ENCODE measurements at regions not wholly inside any gene's neighbourhood (a gene's known extent, or its start where the extent isn't known, plus 50 kb on each side); places are given as distances from the start of the nearest gene placed in this dataset.

- H3K27ac Mint-ChIP-seq (ENCODE audit: unreplicated experiment), result no peak overlapping the region
- no TSS peak for BruUV-seq (replicated peaks)
- intact Hi-C loops (cut with micrococcal nuclease; ENCODE audit: unreplicated experiment), result no loop called here
Observed at GRCh38 chr11:37110385-37110784, 512.3 kb upstream of the RAG2 start.

DNA sequence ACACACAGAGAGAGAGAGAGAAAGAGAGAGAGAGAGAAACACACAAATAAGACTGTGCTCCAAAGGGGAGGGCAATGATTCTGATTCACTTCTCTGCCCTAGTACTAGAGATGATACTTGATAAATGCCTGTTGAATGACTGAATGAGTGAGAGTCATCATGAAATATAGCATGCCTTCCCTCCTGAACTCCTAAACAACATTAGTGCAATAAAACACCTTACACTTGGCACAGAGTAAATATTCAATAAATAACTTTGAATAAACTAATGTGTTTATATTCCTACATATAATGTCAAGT, 511.2 kb upstream of the RAG2 start:
- Mint-ChIP-seq H3K9me3 (ENCODE audit: low read depth, unreplicated experiment) (no peaks in the 10 kb centered on the region), H3K36me3 (ENCODE audit: insufficient read depth, unreplicated experiment) (no peaks in the 10 kb centered on the region), H3K27ac (ENCODE audit: unreplicated experiment) (no peak overlapping the region), H3K4me1 (ENCODE audit: low read depth, unreplicated experiment) (peaks cover 13% of the 10 kb centered on the region), H3K27me3 (ENCODE audit: unreplicated experiment) (no peaks in the 10 kb centered on the region), H3K4me3 (ENCODE audit: low read depth, unreplicated experiment) (no peak overlapping the region)
- no peak for TF ChIP-seq CTCF (IDR thresholded peaks at IDR 0.05; ENCODE audit: unreplicated experiment)
- intact Hi-C loops (cut with micrococcal nuclease; ENCODE audit: unreplicated experiment), result no loop called here
- no peak for DNase-seq
- CTCF ChIA-PET, result no interaction called here
- no TSS peak for BruUV-seq (replicated peaks)

More at GRCh38 chr11:37110385-37110784, 512.3 kb upstream of the RAG2 start:
- CTCF ChIA-PET, result no interaction called here
- no peaks in the 10 kb centered on the region for H3K9me3 Mint-ChIP-seq (ENCODE audit: low read depth, unreplicated experiment)
- H3K27me3 Mint-ChIP-seq (ENCODE audit: unreplicated experiment), result no peaks in the 10 kb centered on the region
- H3K36me3 Mint-ChIP-seq (ENCODE audit: insufficient read depth, unreplicated experiment), result no peaks in the 10 kb centered on the region
- TF ChIP-seq CTCF (IDR thresholded peaks at IDR 0.05; ENCODE audit: unreplicated experiment), result no peak
- H3K4me3 Mint-ChIP-seq (ENCODE audit: low read depth, unreplicated experiment), result no peak overlapping the region
- peaks cover 13% of the 10 kb centered on the region for H3K4me1 Mint-ChIP-seq (ENCODE audit: low read depth, unreplicated experiment)
- DNase-seq, result no peak

GRCh38 chr11:37108436-37109285, 510.6 kb upstream of the RAG2 start:
- Mint-ChIP-seq H3K27ac (ENCODE audit: unreplicated experiment) (no peak overlapping the region), H3K27me3 (ENCODE audit: unreplicated experiment) (no peaks in the 10 kb centered on the region), H3K9me3 (ENCODE audit: low read depth, unreplicated experiment) (no peaks in the 10 kb centered on the region), H3K4me3 (ENCODE audit: low read depth, unreplicated experiment) (no peak overlapping the region), H3K36me3 (ENCODE audit: insufficient read depth, unreplicated experiment) (no peaks in the 10 kb centered on the region), H3K4me1 (ENCODE audit: low read depth, unreplicated experiment) (peaks cover 13% of the 10 kb centered on the region)
- DNase-seq, result no peak
- CTCF ChIA-PET, result no interaction called here
- intact Hi-C loops (cut with micrococcal nuclease; ENCODE audit: unreplicated experiment), result no loop called here
- TF ChIP-seq CTCF (IDR thresholded peaks at IDR 0.05; ENCODE audit: unreplicated experiment), result no peak
- no TSS peak for BruUV-seq (replicated peaks)

GRCh38 chr11:37107831-37108230, 509.8 kb upstream of the RAG2 start:
- no peaks in the 10 kb centered on the region for H3K9me3 Mint-ChIP-seq (ENCODE audit: low read depth, unreplicated experiment)
- H3K27ac Mint-ChIP-seq (ENCODE audit: unreplicated experiment), result no peak overlapping the region
- TF ChIP-seq CTCF (IDR thresholded peaks at IDR 0.05; ENCODE audit: unreplicated experiment), result no peak
- CTCF ChIA-PET, result no interaction called here
- intact Hi-C loops (cut with micrococcal nuclease; ENCODE audit: unreplicated experiment), result no loop called here
- no peak overlapping the region for H3K4me3 Mint-ChIP-seq (ENCODE audit: low read depth, unreplicated experiment)
- DNase-seq, result no peak
- H3K27me3 Mint-ChIP-seq (ENCODE audit: unreplicated experiment), result no peaks in the 10 kb centered on the region
- peaks cover 13% of the 10 kb centered on the region for H3K4me1 Mint-ChIP-seq (ENCODE audit: low read depth, unreplicated experiment)
- no peaks in the 10 kb centered on the region for H3K36me3 Mint-ChIP-seq (ENCODE audit: insufficient read depth, unreplicated experiment)
- no TSS peak for BruUV-seq (replicated peaks)

All from Calu3 (cell line).